ENCODE measurements at regions not wholly inside any gene's neighbourhood (a gene's known extent, or its start where the extent isn't known, plus 50 kb on each side); places are given as distances from the start of the nearest gene placed in this dataset.

- DNase-seq (ENCODE audit: low spot score), result no peak
- TF ChIP-seq EGR1 (IDR thresholded peaks at IDR 0.05; ENCODE audit: low read depth in 2 of 2) (no peak), SP1 (IDR thresholded peaks at IDR 0.05) (no peak), FOXA2 (IDR thresholded peaks at IDR 0.05) (no peak), YY1 (IDR thresholded peaks at IDR 0.05) (no peak), MAX (IDR thresholded peaks at IDR 0.05) (no peak), HNF4A (conservative IDR thresholded peaks at IDR 0.05) (no peak), RXRA (IDR thresholded peaks at IDR 0.05) (no peak), GABPA (IDR thresholded peaks at IDR 0.05 in 1 of 2, conservative IDR thresholded peaks at IDR 0.05 in 1 of 2) (no peak), HNF4G (IDR thresholded peaks at IDR 0.05) (no peak), FOXA1 (IDR thresholded peaks at IDR 0.05) (no peak), TAF1 (conservative IDR thresholded peaks at IDR 0.05) (no peak), JUND (IDR thresholded peaks at IDR 0.05) (no peak), ZBTB33 (IDR thresholded peaks at IDR 0.05) (no peak), NR2F2 (IDR thresholded peaks at IDR 0.05) (no peak), ATF3 (IDR thresholded peaks at IDR 0.05) (no peak), CTCF (IDR thresholded peaks at IDR 0.05; ENCODE audit: low read depth, low read length, missing input control) (no peak)
- 97% methylated on average over 2 of the region's 2 CpGs for WGBS
- Histone ChIP-seq H3K36me3 (ENCODE audit: control insufficient read depth in 4 of 4, insufficient read depth in 3 of 4, low read depth in 1 of 4, low read length in 3 of 4) (no peaks in the 10 kb centered on the region), H3K27me3 (ENCODE audit: control insufficient read depth in 4 of 4, insufficient read depth in 4 of 4, low read length in 3 of 4) (no peaks in the 10 kb centered on the region), H3K9me3 (ENCODE audit: control insufficient read depth in 4 of 4, low read length in 3 of 4) (no peaks in the 10 kb centered on the region), H3K4me3 (ENCODE audit: low read depth in 1 of 3, low read length in 3 of 3) (no peak overlapping the region), H3K9ac (ENCODE audit: low read depth in 1 of 2, low read length in 2 of 2) (no peak overlapping the region), H3K27ac (ENCODE audit: low read depth in 1 of 2, low read length in 2 of 2) (peak overlapping the region in 1 of 2 donors; percentile 73), H3K4me1 (ENCODE audit: control insufficient read depth in 4 of 4, insufficient read depth in 4 of 4, low read length in 3 of 4) (peaks cover 3 to 18% (median 11%) of the 10 kb centered on the region in 4 donors)
Measured at GRCh38 chr6:6812427-6812826, 223.9 kb downstream of the LY86 start.

- Histone ChIP-seq H3K27ac (ENCODE audit: low read depth in 1 of 2, low read length in 2 of 2) (no peak overlapping the region), H3K9me3 (ENCODE audit: control insufficient read depth in 4 of 4, low read length in 3 of 4) (no peaks in the 10 kb centered on the region), H3K36me3 (ENCODE audit: control insufficient read depth in 4 of 4, insufficient read depth in 3 of 4, low read depth in 1 of 4, low read length in 3 of 4) (no peaks in the 10 kb centered on the region), H3K4me3 (ENCODE audit: low read depth in 1 of 3, low read length in 3 of 3) (no peak overlapping the region), H3K27me3 (ENCODE audit: control insufficient read depth in 4 of 4, insufficient read depth in 4 of 4, low read length in 3 of 4) (no peaks in the 10 kb centered on the region), H3K9ac (ENCODE audit: low read depth in 1 of 2, low read length in 2 of 2) (no peak overlapping the region), H3K4me1 (ENCODE audit: control insufficient read depth in 4 of 4, insufficient read depth in 4 of 4, low read length in 3 of 4) (peaks cover 3 to 10% (median 7%) of the 10 kb centered on the region in 4 donors)
- WGBS, result 89% methylated on average over 5 of the region's 5 CpGs
- no peak for DNase-seq (ENCODE audit: low spot score)
- no peak for TF ChIP-seq HNF4A (conservative IDR thresholded peaks at IDR 0.05)
Measured at GRCh38 chr6:6815732-6816131, 227.2 kb downstream of the LY86 start.

- DNase-seq (ENCODE audit: low spot score), result no peak
- WGBS, result 94% methylated on average over 7 of the region's 7 CpGs
Measured at GRCh38 chr6:6816716-6817115, 228.2 kb downstream of the LY86 start.

More at GRCh38 chr6:6816716-6817115, 228.2 kb downstream of the LY86 start:
- Histone ChIP-seq H3K9ac (ENCODE audit: low read depth in 1 of 2, low read length in 2 of 2) (no peak overlapping the region), H3K27me3 (ENCODE audit: control insufficient read depth in 4 of 4, insufficient read depth in 4 of 4, low read length in 3 of 4) (no peaks in the 10 kb centered on the region), H3K9me3 (ENCODE audit: control insufficient read depth in 4 of 4, low read length in 3 of 4) (no peaks in the 10 kb centered on the region), H3K4me3 (ENCODE audit: low read depth in 1 of 3, low read length in 3 of 3) (no peak overlapping the region), H3K27ac (ENCODE audit: low read depth in 1 of 2, low read length in 2 of 2) (no peak overlapping the region), H3K36me3 (ENCODE audit: control insufficient read depth in 4 of 4, insufficient read depth in 3 of 4, low read depth in 1 of 4, low read length in 3 of 4) (no peaks in the 10 kb centered on the region), H3K4me1 (ENCODE audit: control insufficient read depth in 4 of 4, insufficient read depth in 4 of 4, low read length in 3 of 4) (peaks cover 0 to 3% (median 2%) of the 10 kb centered on the region in 4 donors)
- TF ChIP-seq GABPA (IDR thresholded peaks at IDR 0.05 in 1 of 2, conservative IDR thresholded peaks at IDR 0.05 in 1 of 2) (no peak), RXRA (IDR thresholded peaks at IDR 0.05) (peak in 1 of 2 donors; percentile 25)

Data from liver (tissue), 8 donors.